Heart left ventricle (tissue), 16 donors: ENCODE measurements at regions not wholly inside any gene's neighbourhood (a gene's known extent, or its start where the extent isn't known, plus 50 kb on each side); places are given as distances from the start of the nearest gene placed in this dataset.

Experiments used
- ATAC-seq, 4 donors: fragments of 200-7000 bp; cut with Tn5 transposase; one replicate each; pipeline ENCODE4 v1.9.1; 2020 to 2022; ENCODE audit warnings: moderate library complexity in 4 of 4, mild to moderate bottlenecking in 3 of 4, moderate number of reproducible peaks in 1 of 4
- DNase-seq, 5 donors: peaks; one replicate each; pipeline ENCODE4 v3.0.0-alpha.2; 2020
- H3K27ac ChIP-seq, 12 donors: fragments of 200-600 bp; sonication (generic) in 4 of 12; one replicate each; pipeline versions ENCODE4 v1.5.0 to v1.8.0; 2016 to 2022; ENCODE audit warnings: mild to moderate bottlenecking in 2 of 12
- H3K27me3 ChIP-seq, 9 donors: fragments of 200-600 bp; sonication (generic) in 2 of 9; one replicate each; pipeline versions ENCODE4 v1.5.1 to v1.8.0; 2016 to 2022; ENCODE audit warnings: mild to moderate bottlenecking in 3 of 9
- H3K36me3 ChIP-seq, 9 donors: fragments of 200-600 bp; sonication (generic) in 2 of 9; one replicate each; pipeline versions ENCODE4 v1.5.0 to v1.8.0; 2018 to 2022; ENCODE audit warnings: mild to moderate bottlenecking in 2 of 9
- H3K4me1 ChIP-seq, 12 donors: fragments of 200-600 bp; sonication (generic) in 4 of 12; one replicate each; pipeline versions ENCODE4 v1.5.0 to v1.8.0; 2016 to 2022; ENCODE audit warnings: mild to moderate bottlenecking in 3 of 12
- H3K4me3 ChIP-seq, 12 donors: fragments of 200-600 bp; sonication (generic) in 4 of 12; one replicate each; pipeline versions ENCODE4 v1.5.0 to v1.8.0; 2017 to 2022; ENCODE audit warnings: mild to moderate bottlenecking in 9 of 12, moderate library complexity in 4 of 12
- H3K9me3 ChIP-seq, 12 donors: fragments of 200-600 bp; sonication (generic) in 4 of 12; one replicate each; pipeline versions ENCODE4 v1.5.0 to v1.8.0; 2016 to 2022; ENCODE audit warnings: mild to moderate bottlenecking in 1 of 12
- POLR2A ChIP-seq, 2 donors: fragments of 450-650 bp; IDR thresholded peaks; one replicate each; pipeline ENCODE4 v1.6.1; 2017; ENCODE audit warnings: antibody characterized with exemption in 2 of 2, mild to moderate bottlenecking in 2 of 2, moderate library complexity in 2 of 2
- WGBS, 4 donors: extraction: QIAGEN DNeasy Blood & Tissue Kit in 2 of 4; methylation state at CpG; one replicate each; pipeline versions ENCODE4 v1.1.5 to v1.1.7; 2013 to 2018; 5-methylcytosine and 5-hydroxymethylcytosine counted together
- intact Hi-C, 10 donors: fragments of 100-400 bp; cut with DNase I; formaldehyde crosslinking; loops; one replicate each; pipeline versions ENCODE4 v1.11.1 to v1.14.2; 2022
- TF ChIP-seq, protein P1 (sequence below), 12 donors: fragments of 200-600 bp; sonication (generic) in 4 of 12; IDR thresholded peaks; one replicate each; pipeline versions ENCODE4 v1.5.0 to v1.8.0; 2018 to 2022; ENCODE audit warnings: antibody characterized with exemption in 12 of 12, mild to moderate bottlenecking in 5 of 12
- donor health status: ischemic (EF 13 %, LVEDD 7.1; RV severe dilation, severe dysfunction).
- donor health status: healthy with polysubstance abuse.
- donor health status: DM: no; HTN: yes; CAD: no.
- donor health status: DM: no; HTN: no; CAD: no.
- donor health status: ischemic (EF 25% LVEDD 6.9; RV normal size, moderate dysfunction).
- donor health status: ischemic (EF 25% LVEDD 5.7; RV mildly dilated, moderate dysfunction).
- donor health status: healthy.
- donor health status: DM: yes; HTN: yes; CAD: no.
- donor health status: ischemic (EF 35%, LVEDD 5.7; RV mildly dilated, moderate dysfunction).
- donor health status: nonischemic (EF 11% LVEDD 7.7; RV severe dilation, severe dysfunction).
- donor health status: DM: yes; HTN: yes; CAD: no.
- donor health status: PGD.
- donor health status: ischemic (EF 29% LVEDD 5.4; RV normal size, mild dysfunction).
- donor health status: nonischemic (EF 23%, LVEDD 6.1; RV moderate dilation, normal function).

DNA sequence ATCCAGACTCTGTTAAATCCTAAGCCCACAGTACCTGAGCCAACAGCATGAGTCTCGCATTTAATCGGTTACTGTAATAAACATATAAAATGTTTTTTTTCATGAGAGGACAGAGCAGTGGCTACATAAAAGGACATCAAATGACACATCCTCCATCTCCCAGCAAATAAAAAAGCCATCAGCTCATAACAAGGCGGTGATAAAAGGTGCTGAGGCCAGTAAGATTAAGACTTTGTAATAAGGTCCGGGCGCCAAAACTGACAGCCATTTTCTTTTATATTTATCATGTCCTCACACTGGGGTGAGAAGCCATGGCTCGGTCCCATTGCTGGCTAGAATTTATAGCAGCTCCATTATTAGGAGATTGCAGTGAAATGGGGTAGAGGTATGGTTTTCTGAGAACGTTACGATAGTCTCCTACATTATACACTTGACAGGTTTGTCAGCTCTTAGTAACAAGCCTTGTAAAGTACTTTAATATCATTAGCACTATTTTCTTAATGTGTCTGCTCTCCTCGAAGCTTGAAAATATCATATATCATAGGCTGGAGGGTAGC lies 977.8 kb upstream of the NR2F2 start:
- no peaks in the 10 kb centered on the region for H3K9me3 ChIP-seq
- no peak overlapping the region for H3K27ac ChIP-seq
- H3K4me1 ChIP-seq: no peaks in the 10 kb centered on the region
- H3K4me3 ChIP-seq: no peak overlapping the region
- no peaks in the 10 kb centered on the region for H3K27me3 ChIP-seq
- no peaks in the 10 kb centered on the region for H3K36me3 ChIP-seq
- ATAC-seq: no peak
- TF ChIP-seq, protein P1, sequence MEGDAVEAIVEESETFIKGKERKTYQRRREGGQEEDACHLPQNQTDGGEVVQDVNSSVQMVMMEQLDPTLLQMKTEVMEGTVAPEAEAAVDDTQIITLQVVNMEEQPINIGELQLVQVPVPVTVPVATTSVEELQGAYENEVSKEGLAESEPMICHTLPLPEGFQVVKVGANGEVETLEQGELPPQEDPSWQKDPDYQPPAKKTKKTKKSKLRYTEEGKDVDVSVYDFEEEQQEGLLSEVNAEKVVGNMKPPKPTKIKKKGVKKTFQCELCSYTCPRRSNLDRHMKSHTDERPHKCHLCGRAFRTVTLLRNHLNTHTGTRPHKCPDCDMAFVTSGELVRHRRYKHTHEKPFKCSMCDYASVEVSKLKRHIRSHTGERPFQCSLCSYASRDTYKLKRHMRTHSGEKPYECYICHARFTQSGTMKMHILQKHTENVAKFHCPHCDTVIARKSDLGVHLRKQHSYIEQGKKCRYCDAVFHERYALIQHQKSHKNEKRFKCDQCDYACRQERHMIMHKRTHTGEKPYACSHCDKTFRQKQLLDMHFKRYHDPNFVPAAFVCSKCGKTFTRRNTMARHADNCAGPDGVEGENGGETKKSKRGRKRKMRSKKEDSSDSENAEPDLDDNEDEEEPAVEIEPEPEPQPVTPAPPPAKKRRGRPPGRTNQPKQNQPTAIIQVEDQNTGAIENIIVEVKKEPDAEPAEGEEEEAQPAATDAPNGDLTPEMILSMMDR (IDR thresholded peaks at IDR 0.05): no peak
- TF ChIP-seq POLR2A (IDR thresholded peaks at IDR 0.05): no peak
- DNase-seq: no peak
- intact Hi-C loops: no loop called here
- 93 to 96% (median 96%) methylated on average over 9 of the region's 9 CpGs for WGBS, 4 donors

DNA sequence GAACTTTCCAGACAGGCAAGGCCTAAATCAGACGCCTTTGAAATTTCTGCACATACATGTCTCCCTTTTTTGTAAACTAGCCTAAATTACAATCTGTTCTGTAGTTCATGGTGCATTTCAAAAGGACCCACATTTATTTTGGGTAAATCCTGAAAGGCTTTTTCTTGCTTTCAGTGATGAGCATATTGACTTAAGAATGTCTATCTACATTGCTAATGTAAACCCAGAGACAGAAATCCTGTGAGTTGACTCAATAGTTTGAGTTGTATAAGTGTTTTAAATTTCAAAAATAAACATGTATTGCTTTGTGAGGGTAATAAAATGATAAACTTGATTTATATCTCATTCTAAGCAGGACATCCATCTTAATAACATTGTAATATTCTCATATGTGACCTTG lies 977.0 kb upstream of the NR2F2 start:
- Histone ChIP-seq H3K27ac (no peak overlapping the region), H3K9me3 (no peaks in the 10 kb centered on the region), H3K4me3 (no peak overlapping the region), H3K27me3 (no peaks in the 10 kb centered on the region), H3K36me3 (no peaks in the 10 kb centered on the region), H3K4me1 (no peaks in the 10 kb centered on the region)
- TF ChIP-seq POLR2A (IDR thresholded peaks at IDR 0.05): no peak
- TF ChIP-seq, protein P1 (IDR thresholded peaks at IDR 0.05): no peak
- intact Hi-C loops: no loop called here
- DNase-seq: no peak
- WGBS, 4 donors: 80 to 95% (median 91%) methylated on average over 1 of the region's 1 CpG
- no peak for ATAC-seq

DNA sequence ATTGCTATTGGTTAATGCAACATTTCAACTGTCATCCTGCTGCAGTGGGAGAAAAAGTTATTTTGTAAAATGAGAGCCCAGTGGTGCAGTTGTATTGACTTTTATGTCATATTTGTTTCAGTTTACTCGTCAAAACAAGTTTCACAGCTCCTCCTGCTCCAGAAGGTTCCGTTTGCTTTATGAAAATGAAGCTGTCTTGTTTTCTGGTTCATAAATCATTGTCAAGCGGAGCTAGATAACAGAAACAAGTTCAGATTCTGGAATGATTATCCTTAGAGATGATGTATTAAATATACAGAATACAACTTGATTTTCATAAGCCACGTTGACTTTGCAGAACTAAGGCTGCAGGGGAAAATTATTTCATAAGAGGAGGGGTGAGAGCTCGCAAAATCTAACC lies 970.5 kb upstream of the NR2F2 start:
- WGBS, 4 donors: 87 to 94% (median 90%) methylated on average over 5 of the region's 5 CpGs
- Histone ChIP-seq H3K27ac (no peak overlapping the region), H3K4me3 (no peak overlapping the region), H3K4me1 (peaks cover 0 to 10% (median 0%) of the 10 kb centered on the region in 12 donors), H3K9me3 (peaks cover 0 to 18% (median 8%) of the 10 kb centered on the region in 12 donors), H3K27me3 (peaks cover 0 to 3% (median 0%) of the 10 kb centered on the region in 9 donors), H3K36me3 (no peaks in the 10 kb centered on the region)
- DNase-seq (no peak), ATAC-seq (no peak)
- intact Hi-C loops: no loop called here
- no peak for TF ChIP-seq POLR2A (IDR thresholded peaks at IDR 0.05)
- TF ChIP-seq, protein P1 (IDR thresholded peaks at IDR 0.05): no peak

DNA sequence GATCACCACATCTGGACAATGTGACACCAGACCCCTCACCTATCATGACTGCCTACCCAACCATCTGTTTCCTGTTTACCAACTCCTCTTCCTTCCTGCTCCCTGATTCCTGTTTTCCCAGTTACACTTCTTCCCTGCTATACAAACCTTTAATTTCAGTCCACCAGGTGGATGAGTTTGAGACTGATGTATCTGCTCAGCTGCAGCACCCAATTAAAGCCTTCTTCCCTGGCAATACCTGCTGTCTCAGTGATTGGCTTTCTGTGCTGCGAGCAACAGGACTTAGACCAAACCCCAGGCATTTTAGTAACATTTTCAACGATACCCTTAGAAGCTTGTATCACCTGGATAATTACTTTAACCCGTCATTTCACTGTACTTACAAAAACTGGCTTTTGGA lies 968.2 kb upstream of the NR2F2 start:
- TF ChIP-seq, protein P1 (IDR thresholded peaks at IDR 0.05): no peak
- TF ChIP-seq POLR2A (IDR thresholded peaks at IDR 0.05): no peak
- 64 to 79% (median 66%) methylated on average over 3 of the region's 3 CpGs for WGBS, 4 donors
- DNase-seq (no peak), ATAC-seq (no peak)
- Histone ChIP-seq H3K4me3 (no peak overlapping the region), H3K9me3 (peaks cover 0 to 18% (median 8%) of the 10 kb centered on the region in 12 donors), H3K27me3 (peaks cover 0 to 3% (median 0%) of the 10 kb centered on the region in 9 donors), H3K36me3 (no peaks in the 10 kb centered on the region), H3K27ac (no peak overlapping the region), H3K4me1 (peaks cover 0 to 22% (median 2%) of the 10 kb centered on the region in 12 donors)
- intact Hi-C loops: no loop called here
